ENCODE measurements at regions not wholly inside any gene's neighbourhood (a gene's known extent, or its start where the extent isn't known, plus 50 kb on each side); places are given as distances from the start of the nearest gene placed in this dataset.

DNA sequence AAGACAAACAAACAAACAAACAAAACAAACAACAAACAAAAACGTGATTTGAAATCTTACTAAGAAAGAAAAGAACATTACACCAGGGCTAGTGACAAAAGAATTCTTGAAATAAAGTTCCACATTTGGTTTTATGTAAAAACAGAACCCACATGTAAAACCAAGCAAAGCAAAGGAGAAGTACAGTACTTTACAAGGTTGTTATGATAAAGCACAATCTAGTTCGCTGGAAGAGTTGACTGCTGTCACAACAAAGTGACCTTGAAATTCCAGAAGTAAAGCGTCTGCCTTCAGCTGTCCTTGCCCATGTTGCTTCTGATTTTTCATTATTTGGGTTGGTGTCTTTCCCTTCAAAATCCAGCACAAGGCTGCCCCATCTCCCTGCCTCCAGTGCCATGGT is 94.8 kb upstream of the CYRIA start:
- TF ChIP-seq, protein P1, sequence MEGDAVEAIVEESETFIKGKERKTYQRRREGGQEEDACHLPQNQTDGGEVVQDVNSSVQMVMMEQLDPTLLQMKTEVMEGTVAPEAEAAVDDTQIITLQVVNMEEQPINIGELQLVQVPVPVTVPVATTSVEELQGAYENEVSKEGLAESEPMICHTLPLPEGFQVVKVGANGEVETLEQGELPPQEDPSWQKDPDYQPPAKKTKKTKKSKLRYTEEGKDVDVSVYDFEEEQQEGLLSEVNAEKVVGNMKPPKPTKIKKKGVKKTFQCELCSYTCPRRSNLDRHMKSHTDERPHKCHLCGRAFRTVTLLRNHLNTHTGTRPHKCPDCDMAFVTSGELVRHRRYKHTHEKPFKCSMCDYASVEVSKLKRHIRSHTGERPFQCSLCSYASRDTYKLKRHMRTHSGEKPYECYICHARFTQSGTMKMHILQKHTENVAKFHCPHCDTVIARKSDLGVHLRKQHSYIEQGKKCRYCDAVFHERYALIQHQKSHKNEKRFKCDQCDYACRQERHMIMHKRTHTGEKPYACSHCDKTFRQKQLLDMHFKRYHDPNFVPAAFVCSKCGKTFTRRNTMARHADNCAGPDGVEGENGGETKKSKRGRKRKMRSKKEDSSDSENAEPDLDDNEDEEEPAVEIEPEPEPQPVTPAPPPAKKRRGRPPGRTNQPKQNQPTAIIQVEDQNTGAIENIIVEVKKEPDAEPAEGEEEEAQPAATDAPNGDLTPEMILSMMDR (IDR thresholded peaks at IDR 0.05; ENCODE audit: poor library complexity) = no peak
- no peak for TF ChIP-seq EZH2 (IDR thresholded peaks at IDR 0.05; ENCODE audit: borderline replicate concordance)

Measured in hepatocyte (in vitro differentiated cells).